Sigmoid colon (tissue), 6 donors: ENCODE measurements at regions not wholly inside any gene's neighbourhood (a gene's known extent, or its start where the extent isn't known, plus 50 kb on each side); places are given as distances from the start of the nearest gene placed in this dataset.

Experiments
- DNase-seq: peaks from one replicate; pipeline ENCODE4 v3.0.0-alpha.2; 2019
- H3K27ac ChIP-seq, 4 donors: fragments of 200-600 bp; sonication (generic); one replicate each; pipeline ENCODE4 v1.5.1; 2016 to 2019; ENCODE audit warnings: mild to moderate bottlenecking in 1 of 4
- H3K27me3 ChIP-seq, 3 donors: fragments of 200-600 bp; sonication (generic); one replicate each; pipeline ENCODE4 v1.5.1; 2019; ENCODE audit warnings: mild to moderate bottlenecking in 1 of 3
- H3K36me3 ChIP-seq, 4 donors: fragments of 200-600 bp; sonication (generic); one replicate each; pipeline ENCODE4 v1.5.1; 2016 to 2019
- H3K4me1 ChIP-seq, 4 donors: fragments of 200-600 bp; sonication (generic); one replicate each; pipeline ENCODE4 v1.5.1; 2017 to 2019
- H3K4me3 ChIP-seq, 4 donors: fragments of 200-600 bp; sonication (generic); one replicate each; pipeline ENCODE4 v1.5.1; 2017 to 2019; ENCODE audit warnings: mild to moderate bottlenecking in 2 of 4, moderate library complexity in 1 of 4
- H3K9me3 ChIP-seq, 4 donors: fragments of 200-600 bp in 3 of 4; sonication (generic) in 3 of 4; one replicate each; pipeline versions ENCODE4 v1.5.1 to v1.6.1; 2013 to 2019
- EP300 ChIP-seq, 4 donors: sonication (generic); formaldehyde crosslinking; IDR thresholded peaks; one replicate each; pipeline ENCODE4 v1.6.1; 2017; ENCODE audit warnings: antibody characterized with exemption in 4 of 4
- POLR2A ChIP-seq, 2 donors: fragments of 450-650 bp; IDR thresholded peaks; one replicate each; pipeline ENCODE4 v1.6.1; 2016; ENCODE audit warnings: antibody characterized with exemption in 2 of 2, mild to moderate bottlenecking in 2 of 2, moderate library complexity in 2 of 2
- POLR2AphosphoS5 ChIP-seq, 4 donors: sonication (generic); formaldehyde crosslinking; IDR thresholded peaks; one replicate each; pipeline ENCODE4 v1.6.1; 2017; ENCODE audit warnings: antibody characterized with exemption in 4 of 4
- WGBS, 2 donors: extraction: QIAGEN DNeasy Blood & Tissue Kit; methylation state at CpG; one replicate each; pipeline ENCODE4 v1.1.7; 2013; 5-methylcytosine and 5-hydroxymethylcytosine counted together
- intact Hi-C: fragments of 100-400 bp; cut with DNase I; formaldehyde crosslinking; loops from one replicate; pipeline ENCODE4 v1.15.1; 2023
- TF ChIP-seq, protein P1 (sequence below), 4 experiments: fragments of 450-650 bp in 3 of 4; fragments of 200-600 bp in 1 of 4; IDR thresholded peaks; one replicate each; pipeline ENCODE4 v1.5.1; 2016 to 2019; ENCODE audit warnings: antibody characterized with exemption in 4 of 4, mild to moderate bottlenecking in 3 of 4, moderate library complexity in 2 of 4
- donor health status: healthy with polysubstance abuse.
- donor health status: healthy.

DNA sequence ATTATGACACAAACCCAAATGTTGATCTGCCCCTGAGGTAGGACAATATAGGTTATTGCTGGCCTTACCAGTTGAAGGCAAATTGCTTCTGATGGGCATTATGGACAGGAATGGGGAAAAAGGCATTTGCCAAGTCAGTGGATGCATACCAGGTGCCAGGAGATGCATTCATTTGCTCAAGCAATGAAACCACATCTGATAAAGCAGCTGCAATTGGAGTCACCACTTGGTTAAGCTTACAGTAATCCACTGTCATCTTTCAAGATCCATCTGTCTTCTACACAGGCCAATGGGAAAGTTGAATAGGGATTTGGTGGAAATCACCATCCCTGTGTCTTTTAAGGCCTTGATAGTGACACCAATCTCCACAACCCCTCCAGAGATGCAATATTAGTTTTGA is 648.6 kb downstream of the COL12A1 start:
- H3K36me3 ChIP-seq: no peaks in the 10 kb centered on the region
- H3K4me1 ChIP-seq: no peaks in the 10 kb centered on the region
- H3K27me3 ChIP-seq: no peaks in the 10 kb centered on the region
- intact Hi-C loops: no loop called here
- no peak overlapping the region for H3K27ac ChIP-seq
- no peaks in the 10 kb centered on the region for H3K9me3 ChIP-seq
- TF ChIP-seq, protein P1, sequence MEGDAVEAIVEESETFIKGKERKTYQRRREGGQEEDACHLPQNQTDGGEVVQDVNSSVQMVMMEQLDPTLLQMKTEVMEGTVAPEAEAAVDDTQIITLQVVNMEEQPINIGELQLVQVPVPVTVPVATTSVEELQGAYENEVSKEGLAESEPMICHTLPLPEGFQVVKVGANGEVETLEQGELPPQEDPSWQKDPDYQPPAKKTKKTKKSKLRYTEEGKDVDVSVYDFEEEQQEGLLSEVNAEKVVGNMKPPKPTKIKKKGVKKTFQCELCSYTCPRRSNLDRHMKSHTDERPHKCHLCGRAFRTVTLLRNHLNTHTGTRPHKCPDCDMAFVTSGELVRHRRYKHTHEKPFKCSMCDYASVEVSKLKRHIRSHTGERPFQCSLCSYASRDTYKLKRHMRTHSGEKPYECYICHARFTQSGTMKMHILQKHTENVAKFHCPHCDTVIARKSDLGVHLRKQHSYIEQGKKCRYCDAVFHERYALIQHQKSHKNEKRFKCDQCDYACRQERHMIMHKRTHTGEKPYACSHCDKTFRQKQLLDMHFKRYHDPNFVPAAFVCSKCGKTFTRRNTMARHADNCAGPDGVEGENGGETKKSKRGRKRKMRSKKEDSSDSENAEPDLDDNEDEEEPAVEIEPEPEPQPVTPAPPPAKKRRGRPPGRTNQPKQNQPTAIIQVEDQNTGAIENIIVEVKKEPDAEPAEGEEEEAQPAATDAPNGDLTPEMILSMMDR (IDR thresholded peaks at IDR 0.05): no peak
- TF ChIP-seq POLR2A (IDR thresholded peaks at IDR 0.05) (no peak), POLR2AphosphoS5 (IDR thresholded peaks at IDR 0.05) (no peak), EP300 (IDR thresholded peaks at IDR 0.05) (no peak)
- no peak overlapping the region for H3K4me3 ChIP-seq
- DNase-seq: no peak

DNA sequence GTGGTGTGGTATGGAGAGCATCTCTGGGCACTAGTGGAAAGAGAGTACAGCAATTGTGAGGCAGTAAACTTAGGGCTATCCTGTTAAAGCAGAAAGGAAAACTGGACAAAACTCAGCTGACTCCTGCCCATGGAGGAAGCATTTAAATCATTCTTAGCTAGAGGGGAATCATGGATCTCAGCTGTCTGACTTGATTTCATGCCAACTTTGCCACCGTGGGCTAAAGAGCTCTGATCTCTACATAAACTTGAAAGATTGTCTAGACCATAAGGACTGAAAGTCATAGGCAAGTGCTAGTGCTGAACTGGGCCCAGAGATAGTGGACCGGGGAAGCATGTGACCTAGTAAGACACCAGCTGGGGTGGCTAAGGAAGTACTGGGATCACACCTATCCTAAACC is 651.8 kb downstream of the COL12A1 start:
- TF ChIP-seq, protein P1 (IDR thresholded peaks at IDR 0.05): no peak
- no peak for TF ChIP-seq POLR2A (IDR thresholded peaks at IDR 0.05)
- no peak for TF ChIP-seq POLR2AphosphoS5 (IDR thresholded peaks at IDR 0.05)
- TF ChIP-seq EP300 (IDR thresholded peaks at IDR 0.05): no peak
- H3K9me3 ChIP-seq: no peaks in the 10 kb centered on the region
- H3K4me3 ChIP-seq: no peak overlapping the region
- DNase-seq: no peak
- H3K4me1 ChIP-seq: no peaks in the 10 kb centered on the region
- intact Hi-C loops: no loop called here
- H3K27ac ChIP-seq: no peak overlapping the region
- H3K36me3 ChIP-seq: no peaks in the 10 kb centered on the region
- no peaks in the 10 kb centered on the region for H3K27me3 ChIP-seq
- 67 to 77% methylated on average over 2 of the region's 2 CpGs for WGBS, 2 donors

DNA sequence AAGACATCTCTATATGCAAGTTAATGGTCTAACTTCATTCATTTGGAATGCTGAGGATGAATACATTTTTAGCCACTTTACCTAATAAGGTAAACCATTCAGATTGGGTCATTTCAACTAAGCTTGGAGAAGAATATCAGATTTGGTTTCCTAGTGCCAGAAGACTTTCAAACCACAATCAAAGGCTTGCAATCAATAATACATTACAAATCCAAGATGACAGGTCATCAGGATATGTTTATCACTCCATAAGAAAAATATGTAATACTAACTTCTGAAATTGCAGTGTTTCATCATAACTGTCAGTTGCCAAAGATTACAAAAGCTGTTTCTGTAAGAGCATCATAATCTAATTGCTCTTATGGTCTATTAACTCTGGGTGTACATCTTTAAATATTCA is 654.0 kb downstream of the COL12A1 start:
- Histone ChIP-seq H3K27ac (no peak overlapping the region), H3K4me1 (no peaks in the 10 kb centered on the region), H3K27me3 (no peaks in the 10 kb centered on the region), H3K36me3 (no peaks in the 10 kb centered on the region), H3K9me3 (no peaks in the 10 kb centered on the region), H3K4me3 (no peak overlapping the region)
- TF ChIP-seq EP300 (IDR thresholded peaks at IDR 0.05) (no peak), POLR2AphosphoS5 (IDR thresholded peaks at IDR 0.05) (no peak), POLR2A (IDR thresholded peaks at IDR 0.05) (no peak)
- TF ChIP-seq, protein P1 (IDR thresholded peaks at IDR 0.05): no peak
- no peak for DNase-seq
- intact Hi-C loops: no loop called here

DNA sequence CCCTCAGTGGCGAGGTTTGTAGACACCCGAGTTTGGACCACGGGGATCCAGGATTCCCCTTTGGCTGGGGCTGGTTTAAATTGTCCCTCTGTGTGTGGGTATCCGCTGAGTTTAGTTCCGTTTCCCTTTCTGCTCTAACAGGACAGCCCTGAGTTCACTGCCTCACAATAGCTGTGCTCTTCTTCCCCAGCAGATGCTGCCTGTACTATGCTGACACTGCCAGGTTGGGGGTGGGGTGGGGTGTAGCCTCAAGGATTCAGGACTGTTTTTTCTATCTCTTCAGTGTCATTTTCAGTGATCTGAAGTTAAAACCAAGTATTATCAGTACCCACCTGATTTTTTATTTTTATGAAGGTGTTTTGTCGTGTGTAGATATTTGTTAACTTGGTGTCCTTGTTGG is 655.0 kb downstream of the COL12A1 start:
- Histone ChIP-seq H3K36me3 (no peaks in the 10 kb centered on the region), H3K4me1 (no peaks in the 10 kb centered on the region), H3K27ac (no peak overlapping the region), H3K27me3 (no peaks in the 10 kb centered on the region), H3K4me3 (no peak overlapping the region), H3K9me3 (no peaks in the 10 kb centered on the region)
- DNase-seq: no peak
- intact Hi-C loops: no loop called here
- WGBS, 2 donors: 86 to 94% methylated on average over 6 of the region's 6 CpGs
- TF ChIP-seq, protein P1 (IDR thresholded peaks at IDR 0.05): no peak
- no peak for TF ChIP-seq EP300 (IDR thresholded peaks at IDR 0.05)
- no peak for TF ChIP-seq POLR2A (IDR thresholded peaks at IDR 0.05)
- TF ChIP-seq POLR2AphosphoS5 (IDR thresholded peaks at IDR 0.05): no peak

DNA sequence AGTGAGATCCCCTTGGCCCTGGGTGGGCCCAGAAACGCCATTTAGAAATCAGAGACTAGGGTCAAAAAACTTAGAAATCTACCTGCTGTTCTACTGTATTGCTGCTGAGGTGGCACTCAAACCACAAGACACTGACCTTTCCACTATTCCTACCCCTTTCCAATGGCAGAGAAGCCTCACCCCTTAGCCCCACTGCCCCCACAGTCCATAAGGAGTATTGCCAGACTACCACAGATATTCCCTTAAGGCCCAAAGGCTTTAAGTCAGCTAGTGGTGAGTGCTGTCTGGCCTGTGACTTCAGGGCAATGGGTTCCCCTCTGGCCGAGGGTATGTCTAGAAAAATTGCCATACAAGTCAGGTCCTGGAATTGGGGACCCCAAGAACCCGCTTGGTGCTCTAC is 656.1 kb downstream of the COL12A1 start:
- Histone ChIP-seq H3K9me3 (peaks cover 0 to 3% (median 0%) of the 10 kb centered on the region in 4 donors), H3K4me1 (no peaks in the 10 kb centered on the region), H3K27me3 (no peaks in the 10 kb centered on the region), H3K27ac (no peak overlapping the region), H3K36me3 (no peaks in the 10 kb centered on the region), H3K4me3 (no peak overlapping the region)
- no peak for DNase-seq
- intact Hi-C loops: no loop called here
- 90 to 95% methylated on average over 3 of the region's 3 CpGs for WGBS, 2 donors
- TF ChIP-seq, protein P1 (IDR thresholded peaks at IDR 0.05): no peak
- TF ChIP-seq POLR2A (IDR thresholded peaks at IDR 0.05): no peak
- TF ChIP-seq EP300 (IDR thresholded peaks at IDR 0.05): no peak
- TF ChIP-seq POLR2AphosphoS5 (IDR thresholded peaks at IDR 0.05): no peak
